Activated T-helper 1 cell treated with Interleukin-2 at 50 U/mL for 16 hours (primary cell): ENCODE measurements at regions not wholly inside any gene's neighbourhood (a gene's known extent, or its start where the extent isn't known, plus 50 kb on each side); places are given as distances from the start of the nearest gene placed in this dataset.

Experiments used
- DNase-seq: peaks from one replicate; pipeline ENCODE4 v3.0.0-alpha.2; 2020; ENCODE audit warnings: low read depth

GRCh38 chr12:127271776-127272175, 995.2 kb upstream of the TMEM132C start:
- DNase-seq = no peak

- DNase-seq = no peak
These were observed 994.1 kb upstream of the TMEM132C start for GRCh38 chr12:127272864-127273263.

GRCh38 chr12:127273626-127274025, 993.3 kb upstream of the TMEM132C start:
- no peak for DNase-seq

GRCh38 chr12:127275416-127275815, 991.6 kb upstream of the TMEM132C start:
- no peak for DNase-seq

GRCh38 chr12:127277882-127278281, 989.1 kb upstream of the TMEM132C start:
- no peak for DNase-seq

GRCh38 chr12:127278351-127278750, 988.6 kb upstream of the TMEM132C start:
- no peak for DNase-seq

- peak; percentile 37 for DNase-seq
These were observed 986.3 kb upstream of the TMEM132C start for GRCh38 chr12:127280393-127281275.

- no peak for DNase-seq
These were observed 984.0 kb upstream of the TMEM132C start for GRCh38 chr12:127282786-127283565.

- DNase-seq = no peak
These were observed 982.9 kb upstream of the TMEM132C start for GRCh38 chr12:127284021-127284420.

- DNase-seq = no peak
These were observed 982.0 kb upstream of the TMEM132C start for GRCh38 chr12:127284870-127285431.

- no peak for DNase-seq
These were observed 980.7 kb upstream of the TMEM132C start for GRCh38 chr12:127286281-127286680.

- no peak for DNase-seq
These were observed 979.7 kb upstream of the TMEM132C start for GRCh38 chr12:127287256-127287655.

GRCh38 chr12:127290251-127290650, 976.7 kb upstream of the TMEM132C start:
- no peak for DNase-seq

GRCh38 chr12:127292736-127293135, 974.2 kb upstream of the TMEM132C start:
- no peak for DNase-seq

GRCh38 chr12:127293507-127294310, 973.3 kb upstream of the TMEM132C start:
- peak; percentile 19 for DNase-seq

GRCh38 chr12:127294651-127295210, 972.2 kb upstream of the TMEM132C start:
- DNase-seq = no peak

- DNase-seq = no peak
These were observed 971.3 kb upstream of the TMEM132C start for GRCh38 chr12:127295630-127296029.

GRCh38 chr12:127296591-127296990, 970.4 kb upstream of the TMEM132C start:
- no peak for DNase-seq

- no peak for DNase-seq
These were observed 969.6 kb upstream of the TMEM132C start for GRCh38 chr12:127297327-127297726.

GRCh38 chr12:127300075-127300474, 966.9 kb upstream of the TMEM132C start:
- no peak for DNase-seq

GRCh38 chr12:127300753-127301152, 966.2 kb upstream of the TMEM132C start:
- no peak for DNase-seq

- no peak for DNase-seq
These were observed 965.1 kb upstream of the TMEM132C start for GRCh38 chr12:127301876-127302275.
